ENCODE measurements at regions not wholly inside any gene's neighbourhood (a gene's known extent, or its start where the extent isn't known, plus 50 kb on each side); places are given as distances from the start of the nearest gene placed in this dataset.

GRCh38 chr2:4762951-4763376 is 929.2 kb upstream of the SOX11 start:
- 1 to 3% methylated on average over 4 of the region's 4 CpGs for WGBS, 2 experiments (ENCODE audit: low coverage in 1 of 2, low lambda C conversion rate in 2 of 2, missing lambda C conversion rate in 2 of 2)
- Histone ChIP-seq H3K4me3 (no peak overlapping the region), H3K9me3 (ENCODE audit: low read depth) (peaks cover 3% of the 10 kb centered on the region), H3K9ac (no peak overlapping the region), H4K20me1 (ENCODE audit: insufficient read depth) (no peaks in the 10 kb centered on the region), H2AFZ (no peak overlapping the region), H3F3A (ENCODE audit: insufficient read depth) (no peaks in the 10 kb centered on the region), H3K36me3 (ENCODE audit: low read depth) (no peaks in the 10 kb centered on the region), H3K27ac (no peak overlapping the region), H3K4me1 (ENCODE audit: insufficient read depth) (no peaks in the 10 kb centered on the region), H3K9me2 (ENCODE audit: insufficient read depth) (no peaks in the 10 kb centered on the region), H3K4me2 (ENCODE audit: unreplicated experiment) (no peak overlapping the region), H3K27me3 (replicated peaks; ENCODE audit: insufficient read depth) (no peaks in the 10 kb centered on the region), H3K79me2 (ENCODE audit: insufficient read depth) (no peaks in the 10 kb centered on the region)
- in situ Hi-C loops (cut with MboI), result no loop called here
- DNase-seq, result no peak
- TF ChIP-seq EZH2 (IDR thresholded peaks at IDR 0.05; ENCODE audit: insufficient read depth, poor library complexity, severe bottlenecking) (no peak), EZH2phosphoT487 (IDR thresholded peaks at IDR 0.05; ENCODE audit: insufficient read depth, low read depth) (no peak)

GRCh38 chr2:4765787-4766530 is 926.2 kb upstream of the SOX11 start:
- Histone ChIP-seq H3K9me3 (ENCODE audit: low read depth) (peaks cover 3% of the 10 kb centered on the region), H3K4me1 (ENCODE audit: insufficient read depth) (no peaks in the 10 kb centered on the region), H3K4me3 (no peak overlapping the region), H3K79me2 (ENCODE audit: insufficient read depth) (no peaks in the 10 kb centered on the region), H3K36me3 (ENCODE audit: low read depth) (no peaks in the 10 kb centered on the region), H3K9me2 (ENCODE audit: insufficient read depth) (no peaks in the 10 kb centered on the region), H4K20me1 (ENCODE audit: insufficient read depth) (no peaks in the 10 kb centered on the region), H3K9ac (no peak overlapping the region), H3K4me2 (ENCODE audit: unreplicated experiment) (no peak overlapping the region), H2AFZ (no peak overlapping the region), H3K27ac (no peak overlapping the region), H3F3A (ENCODE audit: insufficient read depth) (no peaks in the 10 kb centered on the region), H3K27me3 (replicated peaks; ENCODE audit: insufficient read depth) (no peaks in the 10 kb centered on the region)
- no peak for DNase-seq
- in situ Hi-C loops (cut with MboI), result no loop called here
- 39% methylated on average over 16 of the region's 16 CpGs for WGBS, 2 experiments (ENCODE audit: low coverage in 1 of 2, low lambda C conversion rate in 2 of 2, missing lambda C conversion rate in 2 of 2)
- TF ChIP-seq EZH2 (IDR thresholded peaks at IDR 0.05; ENCODE audit: insufficient read depth, poor library complexity, severe bottlenecking) (no peak), EZH2phosphoT487 (IDR thresholded peaks at IDR 0.05; ENCODE audit: insufficient read depth, low read depth) (no peak)

- H4K20me1 ChIP-seq (ENCODE audit: insufficient read depth), result no peaks in the 10 kb centered on the region
- H3K4me2 ChIP-seq (ENCODE audit: unreplicated experiment), result no peak overlapping the region
- no peak overlapping the region for H3K9ac ChIP-seq
- H3K36me3 ChIP-seq (ENCODE audit: low read depth), result no peaks in the 10 kb centered on the region
- no peak for DNase-seq
- H2AFZ ChIP-seq, result no peak overlapping the region
- in situ Hi-C loops (cut with MboI), result no loop called here
- no peaks in the 10 kb centered on the region for H3K27me3 ChIP-seq (replicated peaks; ENCODE audit: insufficient read depth)
- no peaks in the 10 kb centered on the region for H3K4me1 ChIP-seq (ENCODE audit: insufficient read depth)
- H3K9me3 ChIP-seq (ENCODE audit: low read depth), result peaks cover 3% of the 10 kb centered on the region
- no peak overlapping the region for H3K27ac ChIP-seq
- TF ChIP-seq EZH2phosphoT487 (IDR thresholded peaks at IDR 0.05; ENCODE audit: insufficient read depth, low read depth) (no peak), EZH2 (IDR thresholded peaks at IDR 0.05; ENCODE audit: insufficient read depth, poor library complexity, severe bottlenecking) (no peak)
- no peak overlapping the region for H3K4me3 ChIP-seq
- 48 to 58% methylated on average over 2 of the region's 2 CpGs for WGBS, 2 experiments (ENCODE audit: low coverage in 1 of 2, low lambda C conversion rate in 2 of 2, missing lambda C conversion rate in 2 of 2)
- H3F3A ChIP-seq (ENCODE audit: insufficient read depth), result no peaks in the 10 kb centered on the region
- no peaks in the 10 kb centered on the region for H3K9me2 ChIP-seq (ENCODE audit: insufficient read depth)
- no peaks in the 10 kb centered on the region for H3K79me2 ChIP-seq (ENCODE audit: insufficient read depth)
Observed at GRCh38 chr2:4775668-4776067, 916.5 kb upstream of the SOX11 start.

DNA sequence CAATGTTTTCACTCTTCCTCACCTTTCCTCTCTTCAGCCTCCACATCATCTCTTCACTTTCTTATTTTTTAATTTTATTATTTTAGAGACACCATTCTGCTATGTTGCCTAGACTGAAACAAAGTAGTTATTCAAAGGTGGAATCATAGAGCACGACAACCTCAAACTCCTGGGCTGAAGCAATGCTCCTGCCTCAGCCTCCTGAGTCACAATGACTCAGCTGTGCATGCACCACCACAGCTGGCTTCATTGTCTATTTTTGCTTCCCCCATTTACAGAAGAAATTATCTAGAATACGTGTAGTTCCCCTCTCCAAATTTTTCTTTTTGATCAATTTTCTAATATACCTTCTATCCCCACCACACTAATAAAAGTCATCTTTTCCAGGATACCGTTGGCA is 911.5 kb upstream of the SOX11 start:
- TF ChIP-seq EZH2 (IDR thresholded peaks at IDR 0.05; ENCODE audit: insufficient read depth, poor library complexity, severe bottlenecking) (no peak), EZH2phosphoT487 (IDR thresholded peaks at IDR 0.05; ENCODE audit: insufficient read depth, low read depth) (no peak)
- H3K9ac ChIP-seq, result no peak overlapping the region
- no peaks in the 10 kb centered on the region for H3K27me3 ChIP-seq (replicated peaks; ENCODE audit: insufficient read depth)
- no peaks in the 10 kb centered on the region for H3K4me1 ChIP-seq (ENCODE audit: insufficient read depth)
- H3K9me2 ChIP-seq (ENCODE audit: insufficient read depth), result no peaks in the 10 kb centered on the region
- WGBS, 2 experiments (ENCODE audit: low coverage in 1 of 2, low lambda C conversion rate in 2 of 2, missing lambda C conversion rate in 2 of 2), result 19 to 23% methylated on average over 3 of the region's 3 CpGs
- no peaks in the 10 kb centered on the region for H3K36me3 ChIP-seq (ENCODE audit: low read depth)
- no peaks in the 10 kb centered on the region for H3F3A ChIP-seq (ENCODE audit: insufficient read depth)
- H3K9me3 ChIP-seq (ENCODE audit: low read depth), result peaks cover 3% of the 10 kb centered on the region
- no peak overlapping the region for H2AFZ ChIP-seq
- H3K4me2 ChIP-seq (ENCODE audit: unreplicated experiment), result no peak overlapping the region
- H3K79me2 ChIP-seq (ENCODE audit: insufficient read depth), result no peaks in the 10 kb centered on the region
- no peak overlapping the region for H3K27ac ChIP-seq
- H4K20me1 ChIP-seq (ENCODE audit: insufficient read depth), result no peaks in the 10 kb centered on the region
- H3K4me3 ChIP-seq, result no peak overlapping the region
- DNase-seq, result no peak
- in situ Hi-C loops (cut with MboI), result no loop called here

All from GM23248 (cell line).